Skeletal muscle cell (primary cell): ENCODE measurements at regions not wholly inside any gene's neighbourhood (a gene's known extent, or its start where the extent isn't known, plus 50 kb on each side); places are given as distances from the start of the nearest gene placed in this dataset.

Experiments used
- DNase-seq: peaks from one replicate; pipeline ENCODE4 v3.0.0-alpha.2; 2010; ENCODE audit warnings: low read depth
- H3K4me3 ChIP-seq: 2 replicates; pipeline ENCODE4 v1.5.1; 2011; ENCODE audit warnings: low read depth, mild to moderate bottlenecking, control low read depth, low read length, moderate library complexity

DNA sequence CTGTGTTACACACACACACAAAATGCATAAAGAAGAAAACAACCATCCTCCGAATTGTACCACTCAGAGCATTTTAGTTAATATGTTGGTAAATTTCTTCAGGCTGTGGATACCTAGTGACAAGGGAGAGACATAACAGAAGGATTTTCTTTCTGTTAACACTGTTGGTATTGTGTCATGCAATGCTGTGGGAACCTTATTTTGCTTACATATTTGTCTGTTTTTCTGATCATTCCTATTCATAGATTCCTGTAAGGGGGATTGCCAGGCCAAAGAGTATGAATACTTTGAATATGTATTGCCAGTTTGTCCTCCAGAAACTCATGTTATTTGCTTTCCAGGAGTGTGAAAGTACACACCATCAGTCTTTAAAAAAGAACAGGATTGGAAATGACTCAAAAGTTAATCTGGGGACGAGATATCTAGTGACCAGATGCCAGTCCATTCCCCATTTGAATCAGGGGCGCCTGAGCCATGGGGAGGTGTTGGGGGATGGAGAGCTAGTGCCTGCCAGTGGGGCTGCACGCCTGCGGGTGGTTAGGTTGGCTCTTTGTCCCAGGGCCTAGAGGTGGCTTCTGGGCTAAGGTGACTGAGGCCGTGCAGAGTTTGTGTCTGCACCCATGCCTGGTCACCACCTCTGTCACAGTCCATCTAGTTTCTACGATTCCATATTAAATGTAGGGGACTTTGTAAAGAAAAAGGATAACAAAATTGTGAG, 142.0 kb downstream of the PTPN20 start:
- H3K4me3 ChIP-seq = no peak overlapping the region
- DNase-seq = no peak

DNA sequence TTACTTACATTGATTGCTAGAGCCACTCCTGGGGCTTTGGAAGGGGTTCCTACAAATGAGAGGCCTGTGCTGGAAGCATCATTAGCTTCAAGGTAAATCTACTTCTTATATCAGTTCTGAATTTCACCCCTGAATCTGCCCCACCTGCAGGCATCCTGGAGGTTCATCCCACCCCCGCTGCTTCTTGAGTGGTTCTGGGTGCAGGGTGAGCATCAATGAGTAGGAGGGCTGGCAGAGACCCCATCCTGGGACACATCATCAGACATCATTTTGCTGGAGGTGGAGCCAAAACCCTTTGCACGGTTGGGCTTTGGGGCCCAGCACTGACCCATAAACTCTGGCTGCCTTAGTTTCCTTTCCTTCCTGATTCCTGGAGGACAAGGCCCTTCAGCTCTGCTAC, 143.7 kb downstream of the PTPN20 start:
- no peak for DNase-seq
- no peak overlapping the region for H3K4me3 ChIP-seq

DNA sequence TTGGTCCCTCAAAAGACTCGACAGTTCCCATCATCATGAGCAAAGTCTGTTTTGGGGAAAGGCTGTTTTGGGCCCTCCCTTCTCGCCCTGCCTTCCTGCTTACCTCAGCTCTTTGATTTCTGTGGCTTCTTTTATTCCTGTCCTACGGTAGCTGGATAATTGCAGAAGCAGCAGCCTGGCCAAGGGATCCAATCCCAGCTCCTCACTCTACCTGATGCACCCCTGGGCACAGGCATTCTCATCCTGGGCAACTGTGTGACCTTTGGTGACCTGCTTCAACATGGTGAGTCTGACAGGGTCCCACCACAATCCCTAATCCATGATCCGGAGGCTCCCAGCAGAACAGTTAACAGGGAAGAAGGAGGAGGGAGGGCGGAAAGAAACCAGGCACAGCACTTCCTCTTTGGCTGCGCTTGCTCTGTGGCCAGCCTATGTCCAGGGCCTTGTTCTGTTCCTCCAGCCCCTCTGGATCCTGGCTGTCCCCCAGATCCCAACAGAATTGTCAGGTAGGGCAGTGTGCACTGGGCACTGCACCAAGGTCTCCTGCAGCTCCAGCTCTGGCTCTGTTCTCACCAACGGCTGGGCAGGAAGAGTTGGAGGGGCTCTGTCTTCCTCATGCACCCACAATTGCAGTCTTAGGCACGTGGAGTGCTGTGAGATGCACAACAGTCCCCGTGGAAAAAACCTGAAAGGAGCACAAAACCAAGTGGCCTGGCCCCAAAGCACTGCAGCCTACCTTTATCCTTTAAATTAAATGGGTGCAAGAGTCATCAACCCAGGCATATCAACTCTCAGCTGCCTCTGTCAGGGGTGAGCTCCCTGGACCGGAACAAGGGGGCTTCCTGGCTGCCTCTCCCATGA, 144.4 kb downstream of the PTPN20 start:
- no peak overlapping the region for H3K4me3 ChIP-seq
- no peak for DNase-seq

DNA sequence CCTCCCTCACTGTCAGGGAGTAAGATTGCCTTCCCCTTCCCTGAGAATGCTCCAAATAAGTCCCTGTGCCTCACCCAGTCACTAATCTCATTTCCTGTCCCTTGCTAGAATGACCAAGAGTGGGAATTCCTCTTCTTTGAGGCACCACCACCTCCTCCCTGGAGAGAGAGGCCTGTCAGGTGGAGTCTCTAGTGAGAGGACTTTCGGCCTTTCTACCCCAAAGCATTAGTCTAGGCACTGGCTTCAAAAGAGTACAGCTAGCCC, 145.0 kb downstream of the PTPN20 start:
- DNase-seq = no peak
- no peak overlapping the region for H3K4me3 ChIP-seq

DNA sequence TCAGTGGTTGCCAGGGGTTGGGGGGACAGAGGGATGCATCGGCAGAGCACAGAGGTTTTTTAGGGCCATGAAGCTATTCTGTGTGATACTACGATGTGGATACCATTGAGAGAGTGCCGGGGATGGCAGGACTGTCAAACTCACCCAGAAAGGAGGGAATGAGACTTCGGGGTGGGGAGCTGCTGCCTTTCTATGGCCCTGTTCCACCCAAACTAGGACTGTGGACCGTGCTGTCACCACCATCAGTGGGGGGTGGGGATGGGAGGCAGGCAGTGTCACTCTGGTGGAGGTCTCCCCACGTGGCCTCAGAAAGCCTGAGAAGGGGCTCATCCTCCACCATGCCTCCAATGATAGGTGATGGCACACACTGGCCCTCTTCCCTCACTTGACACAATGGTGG, 146.2 kb downstream of the PTPN20 start:
- DNase-seq = no peak
- H3K4me3 ChIP-seq = no peak overlapping the region

DNA sequence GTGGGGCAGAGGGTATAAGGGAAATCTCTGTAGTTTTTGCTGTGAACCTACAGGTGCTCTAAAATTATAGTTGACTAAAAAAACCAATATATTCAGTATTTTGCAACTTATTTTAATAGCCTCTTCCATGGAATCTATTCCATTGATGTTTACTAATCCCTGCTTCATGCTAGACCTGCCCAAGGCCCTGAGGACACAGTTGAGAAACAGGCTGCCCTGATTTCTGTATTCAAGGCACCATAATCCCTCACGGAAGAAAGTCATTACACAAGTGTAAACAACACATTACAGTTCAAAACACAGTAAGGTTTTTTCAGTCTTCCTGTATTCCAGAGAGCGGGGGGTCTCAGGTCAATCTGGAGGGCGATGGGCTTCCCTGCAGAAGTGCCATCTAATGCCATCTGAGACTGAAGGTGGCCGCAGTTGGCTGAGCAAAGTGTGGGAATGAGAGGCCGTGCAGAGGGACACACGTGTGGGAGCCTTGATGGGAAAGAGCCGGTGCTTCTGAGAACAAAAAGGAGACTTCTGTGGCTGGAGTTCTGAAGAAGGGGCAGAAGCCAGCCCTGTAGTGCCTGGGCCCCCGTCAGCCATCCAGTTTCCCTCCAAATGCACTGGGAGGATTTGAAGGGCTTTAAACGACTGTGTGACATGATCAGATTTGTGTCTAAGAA, 146.9 kb downstream of the PTPN20 start:
- DNase-seq = no peak
- no peak overlapping the region for H3K4me3 ChIP-seq

DNA sequence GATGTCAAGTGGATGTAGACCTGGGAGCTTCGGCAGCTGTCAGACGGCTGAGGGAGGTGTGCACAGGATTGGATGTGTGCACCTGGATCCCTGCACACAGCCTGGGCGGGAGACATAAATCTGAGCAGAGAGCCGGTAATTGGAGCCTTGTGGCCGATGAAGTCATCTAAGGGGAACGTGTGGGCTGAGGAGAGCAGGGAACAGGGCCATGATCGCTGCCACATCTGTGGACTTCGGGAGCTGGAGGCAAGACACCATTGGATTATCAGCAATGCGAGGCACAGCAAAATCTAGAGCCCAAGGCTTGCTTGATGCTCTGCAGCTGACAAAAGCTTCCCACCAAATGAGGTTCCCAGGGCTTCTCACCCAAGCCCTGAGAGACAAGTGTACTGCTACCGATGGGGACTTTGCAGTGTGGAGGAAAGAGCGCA, 147.7 kb downstream of the PTPN20 start:
- no peak overlapping the region for H3K4me3 ChIP-seq
- DNase-seq = no peak

DNA sequence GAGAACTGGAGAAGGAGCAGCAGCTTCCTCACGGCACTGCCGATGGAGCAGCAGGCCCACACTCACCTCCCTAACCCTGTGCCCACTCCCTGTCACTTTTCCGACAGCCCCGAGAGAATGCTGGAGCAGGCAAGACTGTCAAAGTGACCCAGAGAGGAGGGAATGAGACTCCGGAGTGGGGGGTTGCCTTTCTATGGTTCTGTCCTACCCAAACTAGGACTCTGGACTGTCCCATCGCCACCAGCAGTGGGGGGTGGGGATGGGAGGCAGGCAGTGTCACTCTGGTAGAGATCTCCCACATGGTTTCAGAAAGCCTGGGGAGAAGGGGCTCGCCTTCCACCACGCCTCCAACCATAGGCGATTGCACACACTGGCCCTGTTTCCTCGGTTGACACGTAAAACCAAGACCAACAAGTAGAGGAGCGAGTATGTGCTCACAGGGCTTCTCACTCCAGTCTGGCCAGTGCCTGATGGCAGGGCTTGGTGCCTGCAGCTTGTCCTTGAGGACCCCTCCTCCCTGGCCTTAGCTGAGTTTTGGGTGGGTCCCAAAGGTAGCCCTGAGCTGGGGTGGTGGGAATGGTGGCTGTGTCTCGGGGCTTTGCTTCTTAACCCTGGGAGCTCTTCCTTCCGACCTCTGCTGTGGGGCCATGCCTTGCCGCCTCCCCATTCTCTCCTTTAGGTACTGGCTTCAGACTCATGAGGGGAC, 148.5 kb downstream of the PTPN20 start:
- H3K4me3 ChIP-seq = no peak overlapping the region
- no peak for DNase-seq

DNA sequence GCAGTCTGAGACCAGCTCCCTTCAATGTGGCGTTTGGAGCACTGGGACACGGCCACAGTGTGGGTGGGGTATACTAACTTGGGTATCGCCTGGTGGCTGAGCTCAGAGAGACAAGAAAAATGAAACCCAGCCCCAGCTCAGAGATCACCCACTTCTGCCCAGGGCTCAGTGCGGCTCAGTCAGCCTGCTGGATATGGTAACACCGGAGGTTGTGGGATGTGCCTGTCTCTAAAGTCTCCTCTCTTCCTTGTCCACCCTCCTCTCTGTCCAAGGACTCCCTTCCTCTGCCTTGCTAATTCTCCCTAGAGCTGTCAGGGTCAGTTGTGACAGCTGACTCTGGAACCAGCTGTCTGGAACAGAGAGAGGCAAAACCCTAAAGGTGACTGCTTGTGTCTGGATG, 149.1 kb downstream of the PTPN20 start:
- H3K4me3 ChIP-seq = no peak overlapping the region
- no peak for DNase-seq

DNA sequence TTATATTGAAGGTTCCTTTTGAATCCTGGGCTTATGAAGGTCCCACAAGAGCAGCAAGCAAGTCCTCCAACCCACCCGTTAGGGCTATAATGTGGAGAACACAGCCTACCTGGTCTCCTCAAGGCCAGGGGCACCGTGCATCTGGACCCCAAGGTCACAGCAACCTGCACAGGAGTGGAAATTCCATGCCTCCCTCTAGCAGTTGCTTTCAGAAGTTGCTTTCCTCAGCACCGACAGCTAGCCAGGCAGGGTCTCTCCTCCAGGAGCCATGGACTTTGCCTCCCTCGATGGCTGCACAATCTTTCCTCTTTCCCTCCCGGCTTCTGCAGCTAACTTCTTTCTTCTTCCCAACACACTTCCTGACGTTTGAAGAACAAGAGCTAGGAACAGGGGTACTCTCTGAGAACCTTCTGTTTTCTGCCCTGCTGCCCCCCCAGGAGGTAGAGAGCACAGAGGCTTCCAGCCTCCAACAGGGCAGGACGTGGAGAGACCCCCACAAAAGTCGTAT, 149.8 kb downstream of the PTPN20 start:
- H3K4me3 ChIP-seq = no peak overlapping the region

DNA sequence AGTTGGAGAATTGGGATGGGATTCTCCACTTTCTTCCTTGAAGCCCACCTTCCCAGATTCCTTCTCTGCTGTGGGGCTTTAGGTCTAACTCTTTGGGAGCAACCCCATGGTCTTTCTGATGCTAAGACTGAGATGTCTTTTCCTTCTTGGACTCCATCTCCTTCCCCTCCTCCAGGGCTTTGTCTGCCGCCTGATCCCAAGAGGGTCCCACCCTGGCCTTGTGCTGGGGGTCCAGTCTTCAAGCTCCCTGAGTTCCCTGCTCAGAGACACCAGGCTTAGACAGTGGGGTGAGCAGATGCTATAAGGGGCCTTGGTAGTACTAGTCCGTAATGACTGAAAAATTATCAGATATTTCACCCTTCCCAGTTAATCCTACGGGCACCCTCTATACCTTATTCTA, 150.5 kb downstream of the PTPN20 start:
- no peak overlapping the region for H3K4me3 ChIP-seq
- DNase-seq = no peak

More for the DNA sequence above, 149.8 kb downstream of the PTPN20 start:
- no peak for DNase-seq

DNA sequence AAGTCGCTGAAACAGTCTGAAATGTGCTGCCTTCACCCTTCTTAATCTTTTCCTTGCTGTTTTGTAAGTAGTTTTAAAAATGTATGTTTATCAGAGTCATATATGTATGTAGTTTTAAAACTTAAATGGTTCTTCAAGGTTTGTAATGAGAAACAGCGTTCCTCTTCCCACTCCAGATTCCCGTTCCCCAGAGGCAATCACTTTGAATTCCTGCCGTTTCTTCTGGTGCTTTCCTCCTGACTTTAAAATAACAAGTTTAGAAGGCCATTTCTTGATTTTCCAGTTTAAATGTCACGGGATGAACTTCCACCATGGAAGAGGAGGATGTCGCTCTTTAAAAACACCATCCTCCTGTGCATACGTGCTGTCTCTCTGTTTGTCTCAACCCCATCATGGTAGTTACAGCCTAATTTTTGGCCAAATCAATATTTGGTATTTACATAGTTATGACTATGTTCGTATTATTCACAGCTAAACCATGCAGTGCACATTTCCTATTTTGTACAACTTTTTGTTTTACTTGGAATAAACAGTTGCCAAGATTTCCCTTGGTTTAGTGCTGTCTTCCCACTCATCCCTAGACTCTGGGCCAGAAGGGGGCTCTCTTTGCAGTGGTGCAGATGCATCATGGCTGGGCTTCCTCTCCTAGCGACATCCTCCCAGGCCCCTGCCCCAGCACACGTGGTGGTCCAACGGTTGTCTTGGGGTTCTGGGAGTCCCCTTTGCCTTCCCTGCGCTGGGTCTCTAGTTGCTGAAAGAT, 151.4 kb downstream of the PTPN20 start:
- no peak overlapping the region for H3K4me3 ChIP-seq
- no peak for DNase-seq

DNA sequence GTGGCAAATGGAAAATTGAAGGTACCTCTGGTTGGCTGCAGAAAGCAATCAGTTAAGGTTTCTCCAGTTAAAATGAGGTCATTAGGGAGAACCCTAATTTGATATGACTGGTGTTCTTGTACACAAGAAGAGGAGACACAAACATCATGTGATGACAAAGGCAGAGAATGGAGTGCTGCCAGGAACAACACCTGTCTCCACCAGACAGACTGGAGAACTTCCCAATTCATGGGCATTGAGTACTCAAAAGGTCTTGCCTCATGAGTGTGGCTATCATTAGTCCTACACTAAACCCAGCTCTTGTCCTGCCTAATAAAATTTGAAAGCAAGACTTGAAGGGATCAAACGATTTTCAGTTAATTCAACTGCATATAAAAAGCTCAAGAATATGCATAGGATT, 152.6 kb downstream of the PTPN20 start:
- no peak for DNase-seq
- H3K4me3 ChIP-seq = no peak overlapping the region

DNA sequence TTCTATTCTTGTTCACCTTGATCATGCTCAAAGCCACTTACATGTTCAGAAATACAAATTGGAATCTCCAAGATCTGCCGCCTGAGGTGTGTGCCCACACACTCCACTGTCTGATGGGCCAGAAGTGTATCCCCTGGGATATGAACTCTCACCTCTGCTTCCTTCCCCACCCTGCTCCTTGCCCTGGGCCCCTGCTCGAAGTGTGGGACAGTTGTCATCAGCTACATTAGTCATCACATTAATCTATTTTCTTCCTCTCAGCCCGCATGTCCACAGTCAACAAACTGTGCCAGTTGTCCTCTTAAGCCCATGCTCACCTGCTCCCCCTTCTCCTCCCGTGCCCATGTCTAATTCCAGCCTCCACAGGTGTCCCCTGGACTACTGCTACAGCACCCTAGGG, 154.7 kb downstream of the PTPN20 start:
- no peak for DNase-seq
- no peak overlapping the region for H3K4me3 ChIP-seq

DNA sequence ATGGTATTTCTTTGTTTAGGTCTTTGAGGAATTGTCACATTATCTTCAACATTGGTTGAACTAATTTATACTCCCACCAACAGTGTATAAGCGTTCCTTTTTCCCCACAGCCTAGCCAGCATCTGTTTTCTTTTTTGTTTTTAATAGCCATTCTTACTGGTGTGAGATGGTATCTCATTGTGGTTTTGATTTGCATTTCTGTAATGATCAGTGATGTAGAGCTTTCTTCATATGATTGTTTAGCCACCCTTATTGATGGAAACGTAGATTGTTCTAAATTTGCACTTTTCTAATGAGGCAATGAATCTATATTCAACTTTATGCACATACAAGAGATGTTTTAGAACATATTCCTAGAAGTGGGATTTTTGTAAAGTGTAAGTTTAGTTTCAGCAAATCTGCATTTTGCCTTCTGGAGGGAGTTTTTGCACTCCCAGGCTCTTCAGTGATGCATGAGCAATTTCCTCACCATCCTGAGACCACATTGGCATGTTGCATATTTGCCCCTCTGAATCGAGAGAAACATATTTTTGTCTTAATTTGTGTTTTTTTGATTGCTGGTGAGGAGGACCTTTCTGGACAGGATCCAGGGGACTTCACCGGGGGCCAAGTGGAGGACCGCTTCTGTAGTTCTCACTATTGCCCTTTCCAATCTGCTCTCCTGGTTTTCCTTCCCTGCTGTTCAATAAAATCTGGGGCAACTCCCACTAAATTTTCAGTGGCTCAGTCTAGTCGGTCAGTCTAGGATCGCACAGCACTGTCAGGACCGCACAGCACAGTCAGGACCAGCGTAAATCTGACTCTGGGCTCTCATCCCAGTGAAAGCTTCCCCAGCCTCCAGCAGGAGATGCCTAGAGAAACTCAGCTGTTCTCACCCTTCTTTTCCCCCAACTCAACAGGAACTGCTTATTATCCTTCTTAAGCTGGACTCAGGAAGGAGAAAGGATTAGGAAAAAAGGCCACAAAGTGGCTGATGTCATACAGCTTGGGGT, 157.0 kb downstream of the PTPN20 start:
- no peak for DNase-seq
- H3K4me3 ChIP-seq = no peak overlapping the region

DNA sequence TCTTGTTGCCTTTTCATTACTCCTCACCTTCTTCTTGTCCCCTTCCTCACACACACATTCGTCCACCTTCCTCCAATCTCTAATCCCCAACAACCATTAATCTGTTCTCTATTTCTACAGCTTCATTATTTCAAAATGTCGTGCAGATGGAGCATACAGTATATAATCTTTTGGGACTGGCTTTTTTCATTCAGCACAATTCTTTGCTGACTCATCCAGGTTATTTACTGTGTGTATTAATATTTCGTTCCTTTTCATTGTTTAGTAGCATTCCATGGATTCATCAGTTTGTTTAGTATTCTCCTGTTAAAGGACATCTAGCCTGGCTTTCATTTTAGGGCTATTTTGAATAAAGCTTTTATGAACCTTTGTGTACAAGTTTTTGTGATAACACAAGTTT, 159.3 kb downstream of the PTPN20 start:
- no peak for DNase-seq
- H3K4me3 ChIP-seq = no peak overlapping the region

DNA sequence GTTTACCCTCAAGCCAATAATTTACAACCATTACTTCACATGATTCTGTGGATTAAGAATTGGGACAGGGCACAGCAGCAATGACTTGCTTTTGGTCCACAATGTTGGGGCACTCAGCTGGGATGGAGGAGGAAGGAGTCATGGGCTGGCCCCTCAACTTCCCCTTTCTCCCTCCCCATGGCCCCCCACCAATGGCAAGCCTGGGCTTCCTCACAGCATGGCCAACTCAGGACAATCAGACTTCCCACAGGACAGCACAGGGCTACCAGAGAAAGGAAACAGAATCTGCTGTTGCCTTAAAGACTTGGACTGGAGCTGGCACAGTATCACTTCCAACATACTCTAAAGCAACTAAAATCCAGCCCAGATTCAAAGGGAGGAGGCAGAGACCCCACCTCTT, 160.7 kb downstream of the PTPN20 start:
- no peak overlapping the region for H3K4me3 ChIP-seq
- DNase-seq = no peak

DNA sequence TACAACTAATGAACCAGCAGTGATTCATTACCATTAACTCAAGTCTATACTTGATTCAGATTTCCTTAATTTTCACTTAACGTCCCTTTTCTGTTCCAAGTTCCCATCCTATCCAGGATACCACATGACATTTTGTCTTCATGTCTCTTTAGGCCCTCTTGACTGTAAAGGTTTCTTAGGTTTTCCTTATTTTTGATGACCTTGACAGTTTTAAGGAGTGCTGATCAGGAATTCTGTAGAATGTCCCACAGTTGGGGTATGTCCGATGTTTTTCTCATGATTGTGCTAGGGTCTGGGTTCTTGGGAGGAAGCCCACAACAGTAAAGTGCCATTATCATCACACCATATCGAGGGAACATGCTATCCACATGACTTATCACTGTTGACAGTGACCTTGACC, 162.7 kb downstream of the PTPN20 start:
- no peak overlapping the region for H3K4me3 ChIP-seq

More for the DNA sequence above, 162.7 kb downstream of the PTPN20 start:
- DNase-seq = no peak
